ENCODE measurements at regions not wholly inside any gene's neighbourhood (a gene's known extent, or its start where the extent isn't known, plus 50 kb on each side); places are given as distances from the start of the nearest gene placed in this dataset.
"Not testable (repeated sequence)": the region's sequence is repeated elsewhere in the genome, so short reads cannot be mapped to it uniquely, and the experiment has no call there.

DNA sequence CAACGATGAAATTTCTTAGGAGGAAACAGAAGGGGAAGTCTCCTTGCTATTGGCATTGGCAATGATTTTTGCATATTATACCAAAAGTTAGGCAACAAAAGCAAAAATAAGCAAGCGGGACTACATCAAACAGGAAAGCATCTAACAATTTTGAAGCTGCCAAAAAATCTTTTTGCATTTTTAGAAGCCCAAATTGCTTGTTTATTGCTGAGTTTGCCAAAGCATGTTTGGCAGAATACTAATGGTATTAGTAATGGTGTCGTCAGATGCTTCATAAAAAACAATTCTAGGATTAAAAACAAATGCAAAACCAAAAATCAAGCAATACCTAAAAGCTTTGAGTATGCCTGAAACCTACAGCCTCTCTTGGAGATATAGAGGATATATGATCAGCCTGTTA is 80.0 kb downstream of the GALR1 start:
- Mint-ChIP-seq H3K36me3 (ENCODE audit: low read depth) (no peaks in the 10 kb centered on the region), H3K4me3 (no peak overlapping the region), H3K4me1 (ENCODE audit: low read depth) (no peaks in the 10 kb centered on the region), H3K27ac (no peak overlapping the region), H3K9me3 (ENCODE audit: insufficient read depth) (no peaks in the 10 kb centered on the region), H3K27me3 (ENCODE audit: low read depth) (peaks cover 10% of the 10 kb centered on the region)
- ChIA-PET POLR2A (no interaction called here), CTCF (no interaction called here)
- ATAC-seq, result no peak
- no peak for DNase-seq

DNA sequence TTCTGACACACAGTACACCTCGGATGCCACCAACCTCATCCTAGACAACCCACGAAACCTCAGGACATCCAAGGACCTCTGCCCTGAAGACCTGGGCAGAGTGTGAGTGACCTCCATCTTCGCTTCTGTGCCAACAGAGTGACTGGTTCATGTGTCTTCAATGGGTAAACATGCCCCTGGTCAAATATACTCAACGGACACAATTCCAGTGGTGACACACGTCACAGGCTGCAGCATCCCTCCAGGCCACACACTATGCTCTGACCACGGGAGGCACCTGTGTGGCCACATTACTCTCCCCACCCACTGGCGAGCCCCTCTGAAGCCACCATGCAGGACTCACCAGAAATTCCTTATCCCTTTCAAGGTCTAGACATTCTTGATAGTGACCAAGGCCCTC is 85.2 kb downstream of the GALR1 start:
- Mint-ChIP-seq H3K4me1 (ENCODE audit: low read depth) (no peaks in the 10 kb centered on the region), H3K4me3 (no peak overlapping the region), H3K36me3 (ENCODE audit: low read depth) (no peaks in the 10 kb centered on the region), H3K27me3 (ENCODE audit: low read depth) (peaks cover 14% of the 10 kb centered on the region), H3K27ac (no peak overlapping the region), H3K9me3 (ENCODE audit: insufficient read depth) (no peaks in the 10 kb centered on the region)
- ATAC-seq (no peak), DNase-seq (no peak)
- ChIA-PET POLR2A (no interaction called here), CTCF (no interaction called here)

DNA sequence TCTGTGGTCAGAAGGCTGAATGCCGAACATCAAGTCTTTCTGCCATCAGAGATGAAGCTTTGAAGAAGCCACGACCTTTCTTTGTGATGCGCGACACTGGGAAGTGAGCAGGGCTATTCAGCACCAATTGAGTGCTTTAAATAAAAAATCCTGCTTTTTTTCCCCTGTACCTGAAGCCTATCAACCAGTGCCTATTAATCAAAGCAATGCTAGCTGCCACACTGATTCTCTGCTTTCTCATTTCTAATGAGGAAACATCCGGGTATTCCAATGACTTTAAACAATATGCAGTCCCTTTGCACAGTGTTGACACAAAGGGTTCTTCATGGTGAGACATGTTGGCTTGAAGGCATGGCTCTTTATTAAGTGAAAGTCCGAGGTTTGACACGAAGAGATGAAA is 88.0 kb downstream of the GALR1 start:
- ChIA-PET POLR2A (no interaction called here), CTCF (no interaction called here)
- DNase-seq (no peak), ATAC-seq (no peak)
- H3K4me1 Mint-ChIP-seq (ENCODE audit: low read depth), result no peaks in the 10 kb centered on the region
- no peak overlapping the region for H3K4me3 Mint-ChIP-seq
- H3K9me3 Mint-ChIP-seq (ENCODE audit: insufficient read depth), result no peaks in the 10 kb centered on the region
- no peak overlapping the region for H3K27ac Mint-ChIP-seq
- H3K36me3 Mint-ChIP-seq (ENCODE audit: low read depth), result no peaks in the 10 kb centered on the region
- H3K27me3 Mint-ChIP-seq (ENCODE audit: low read depth), result peaks cover 6% of the 10 kb centered on the region

DNA sequence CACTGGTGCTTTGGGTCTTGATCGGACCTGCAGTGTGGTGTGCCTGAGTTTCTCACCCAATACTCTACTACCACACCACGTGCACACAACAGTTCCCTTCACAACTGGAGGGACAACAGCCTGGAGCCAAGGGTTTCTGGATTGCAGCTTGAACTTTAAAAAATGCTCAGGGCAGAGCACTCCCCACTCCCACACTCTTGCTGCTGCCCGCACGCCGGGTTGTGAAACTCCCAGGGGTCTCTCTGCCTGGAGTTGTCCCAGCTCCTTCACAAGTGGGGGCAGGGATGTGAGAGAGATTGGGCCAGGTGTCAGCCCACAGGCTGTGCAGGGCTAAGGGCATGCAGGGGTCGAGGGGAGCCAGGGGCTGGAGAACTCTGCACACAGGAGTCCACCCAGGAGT is 89.4 kb downstream of the GALR1 start:
- peaks cover 6% of the 10 kb centered on the region for H3K27me3 Mint-ChIP-seq (ENCODE audit: low read depth)
- ATAC-seq (no peak), DNase-seq (no peak)
- ChIA-PET POLR2A (no interaction called here), CTCF (no interaction called here)
- H3K36me3 Mint-ChIP-seq (ENCODE audit: low read depth), result no peaks in the 10 kb centered on the region
- no peaks in the 10 kb centered on the region for H3K9me3 Mint-ChIP-seq (ENCODE audit: insufficient read depth)
- H3K27ac Mint-ChIP-seq, result no peak overlapping the region
- no peak overlapping the region for H3K4me3 Mint-ChIP-seq
- H3K4me1 Mint-ChIP-seq (ENCODE audit: low read depth), result no peaks in the 10 kb centered on the region

DNA sequence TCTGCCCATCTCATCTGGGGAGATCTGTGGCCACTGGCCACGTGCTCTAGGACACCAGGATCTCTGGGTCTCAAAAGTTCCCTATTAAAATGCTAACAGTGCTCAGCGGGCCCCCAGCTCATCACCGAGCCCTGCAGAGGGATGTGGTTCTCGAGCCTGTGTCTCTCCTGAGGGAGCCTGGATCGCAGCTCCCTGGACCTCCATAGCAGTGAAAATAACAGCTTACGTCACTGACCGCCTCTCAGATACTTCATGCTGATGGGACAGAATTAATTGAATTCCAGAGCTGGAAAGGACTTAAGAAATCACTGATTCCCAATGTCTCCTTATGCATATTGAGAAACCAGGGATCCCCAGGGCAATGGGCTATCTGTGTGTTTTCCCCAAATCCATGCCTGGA is 90.0 kb downstream of the GALR1 start:
- no peak overlapping the region for H3K4me3 Mint-ChIP-seq
- no peaks in the 10 kb centered on the region for H3K4me1 Mint-ChIP-seq (ENCODE audit: low read depth)
- H3K9me3 Mint-ChIP-seq (ENCODE audit: insufficient read depth), result no peaks in the 10 kb centered on the region
- ChIA-PET CTCF (no interaction called here), POLR2A (no interaction called here)
- H3K27ac Mint-ChIP-seq, result no peak overlapping the region
- ATAC-seq (no peak), DNase-seq (no peak)
- H3K36me3 Mint-ChIP-seq (ENCODE audit: low read depth), result no peaks in the 10 kb centered on the region
- peaks cover 6% of the 10 kb centered on the region for H3K27me3 Mint-ChIP-seq (ENCODE audit: low read depth)

DNA sequence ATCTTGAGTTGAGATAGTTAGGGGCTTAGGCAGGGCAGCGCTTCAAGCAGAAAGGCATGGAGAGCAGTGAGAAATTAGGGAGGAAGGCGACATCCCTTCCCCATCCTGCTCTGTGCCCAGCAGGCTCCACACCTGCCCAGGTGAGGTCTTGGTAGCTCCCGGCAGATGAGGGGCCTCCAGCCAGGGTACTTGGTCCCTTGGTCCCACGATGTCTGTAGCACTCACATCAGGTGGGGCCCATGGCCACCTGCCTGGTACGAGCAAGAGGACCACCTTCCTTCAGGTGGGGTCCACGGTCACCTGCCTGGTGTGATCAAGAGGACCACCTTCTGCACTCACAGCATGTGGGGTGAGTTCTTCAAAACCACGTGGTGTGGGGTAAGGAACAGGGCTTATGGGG is 91.2 kb downstream of the GALR1 start:
- Mint-ChIP-seq H3K36me3 (ENCODE audit: low read depth) (no peaks in the 10 kb centered on the region), H3K4me1 (ENCODE audit: low read depth) (no peaks in the 10 kb centered on the region), H3K9me3 (ENCODE audit: insufficient read depth) (no peaks in the 10 kb centered on the region), H3K4me3 (no peak overlapping the region), H3K27ac (no peak overlapping the region), H3K27me3 (ENCODE audit: low read depth) (peaks cover 6% of the 10 kb centered on the region)
- ChIA-PET CTCF (no interaction called here), POLR2A (no interaction called here)
- ATAC-seq (no peak), DNase-seq (no peak)

DNA sequence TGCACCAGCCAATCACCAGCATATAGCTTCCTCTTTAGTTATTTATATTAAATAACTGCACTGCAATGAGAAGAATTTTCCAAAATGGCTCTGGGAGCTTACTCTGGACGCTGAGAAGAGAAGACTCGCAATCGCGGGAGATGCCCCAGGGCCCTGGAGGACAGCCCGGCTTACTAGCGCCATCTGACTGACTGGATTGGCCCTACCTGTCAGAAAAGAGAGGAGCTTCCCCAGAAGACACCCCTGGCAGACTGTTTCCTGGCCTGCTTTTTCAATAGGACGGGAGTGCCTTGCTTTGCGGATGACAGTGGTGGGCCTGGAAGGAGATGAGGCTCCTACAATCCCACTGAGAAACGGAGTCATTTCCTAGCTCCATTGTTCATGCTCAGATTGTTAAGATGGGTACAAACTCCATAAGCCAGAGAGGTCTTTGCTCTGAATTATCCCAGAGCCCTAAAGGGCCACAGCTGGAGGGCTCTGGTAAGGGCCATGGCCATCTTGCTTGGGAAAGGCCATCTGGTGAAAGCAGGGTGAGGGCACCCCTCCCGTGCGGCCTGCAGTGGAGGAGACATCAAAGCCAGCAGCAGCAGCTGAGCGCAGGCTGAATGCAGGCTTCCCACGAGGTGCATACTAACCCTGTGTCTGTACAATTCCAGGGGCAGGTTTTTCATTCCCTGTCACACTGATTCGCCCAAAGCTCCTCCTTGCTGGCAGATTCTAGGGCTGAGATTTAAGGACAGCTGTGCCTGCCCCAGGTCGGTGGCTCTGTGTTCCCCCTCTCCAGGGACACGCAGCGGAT is 92.1 kb downstream of the GALR1 start:
- ChIA-PET POLR2A (no interaction called here), CTCF (no interaction called here)
- DNase-seq (no peak), ATAC-seq (no peak)
- Mint-ChIP-seq H3K4me1 (ENCODE audit: low read depth) (no peaks in the 10 kb centered on the region), H3K4me3 (no peak overlapping the region), H3K9me3 (ENCODE audit: insufficient read depth) (no peaks in the 10 kb centered on the region), H3K27me3 (ENCODE audit: low read depth) (peaks cover 4% of the 10 kb centered on the region), H3K27ac (no peak overlapping the region), H3K36me3 (ENCODE audit: low read depth) (no peaks in the 10 kb centered on the region)

DNA sequence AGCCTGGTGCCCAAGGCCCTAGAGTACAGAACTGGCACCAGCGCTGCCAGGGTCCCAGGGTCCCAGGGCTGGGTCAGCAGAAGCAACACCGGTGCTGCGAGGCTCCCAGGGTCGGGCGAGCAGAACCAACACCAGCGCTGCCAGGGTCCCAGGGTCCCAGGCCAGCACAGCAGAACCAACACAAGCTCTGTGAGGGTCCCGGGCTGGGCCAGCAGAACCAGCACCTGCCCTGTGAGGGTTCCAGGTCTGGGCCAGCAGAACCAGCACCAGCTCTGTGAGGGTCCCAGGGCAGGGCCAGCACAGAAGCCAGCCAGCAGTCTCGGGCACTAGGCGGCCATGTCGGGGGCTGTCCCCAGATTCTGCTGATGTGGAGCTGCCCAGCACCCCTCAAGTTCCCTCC is 93.1 kb downstream of the GALR1 start:
- ATAC-seq (no peak), DNase-seq (no peak)
- no peaks in the 10 kb centered on the region for H3K4me1 Mint-ChIP-seq (ENCODE audit: low read depth)
- ChIA-PET POLR2A (no interaction called here), CTCF (no interaction called here)
- no peak overlapping the region for H3K27ac Mint-ChIP-seq
- no peaks in the 10 kb centered on the region for H3K36me3 Mint-ChIP-seq (ENCODE audit: low read depth)
- no peak overlapping the region for H3K4me3 Mint-ChIP-seq
- H3K9me3 Mint-ChIP-seq (ENCODE audit: insufficient read depth), result no peaks in the 10 kb centered on the region
- H3K27me3 Mint-ChIP-seq (ENCODE audit: low read depth), result peaks cover 6% of the 10 kb centered on the region

DNA sequence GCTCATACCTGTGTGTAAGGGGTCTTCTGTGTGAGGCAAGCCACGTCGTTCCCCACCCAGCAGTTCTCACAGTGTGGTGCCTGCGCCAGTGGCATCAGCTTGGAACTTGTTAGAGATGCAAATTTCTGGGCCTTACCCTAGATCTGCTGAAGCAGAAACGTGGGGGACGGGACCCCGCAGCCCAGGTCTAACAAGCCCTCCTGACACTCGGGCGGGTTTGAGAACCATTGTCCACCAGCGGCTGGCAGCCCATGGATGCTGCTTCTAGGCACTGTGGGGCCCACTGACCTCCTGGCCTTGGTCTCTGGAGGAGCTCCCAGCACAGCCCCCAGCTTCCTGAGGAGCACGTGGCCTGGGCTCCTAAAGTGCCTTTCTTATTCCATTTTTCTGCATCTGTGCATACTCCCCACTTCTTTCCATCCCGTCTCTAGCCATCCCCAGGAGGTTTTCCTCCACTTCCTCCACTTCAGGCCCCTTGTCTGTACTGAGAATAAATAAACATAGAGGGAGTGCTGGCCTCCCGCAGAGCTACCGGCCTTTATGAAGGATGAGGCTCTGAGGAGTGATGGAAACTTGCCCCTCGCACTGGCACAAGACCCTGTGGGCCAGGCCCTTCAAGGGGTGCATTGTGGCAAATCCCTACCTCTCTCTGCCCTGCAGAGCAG is 94.3 kb downstream of the GALR1 start:
- DNase-seq (no peak), ATAC-seq (no peak)
- H3K4me3 Mint-ChIP-seq, result no peak overlapping the region
- H3K27ac Mint-ChIP-seq, result no peak overlapping the region
- CTCF ChIA-PET, result no interaction called here
- no peaks in the 10 kb centered on the region for H3K9me3 Mint-ChIP-seq (ENCODE audit: insufficient read depth)
- peaks cover 8% of the 10 kb centered on the region for H3K27me3 Mint-ChIP-seq (ENCODE audit: low read depth)
- H3K4me1 Mint-ChIP-seq (ENCODE audit: low read depth), result no peaks in the 10 kb centered on the region
- POLR2A ChIA-PET, result no interaction called here
- H3K36me3 Mint-ChIP-seq (ENCODE audit: low read depth), result no peaks in the 10 kb centered on the region

DNA sequence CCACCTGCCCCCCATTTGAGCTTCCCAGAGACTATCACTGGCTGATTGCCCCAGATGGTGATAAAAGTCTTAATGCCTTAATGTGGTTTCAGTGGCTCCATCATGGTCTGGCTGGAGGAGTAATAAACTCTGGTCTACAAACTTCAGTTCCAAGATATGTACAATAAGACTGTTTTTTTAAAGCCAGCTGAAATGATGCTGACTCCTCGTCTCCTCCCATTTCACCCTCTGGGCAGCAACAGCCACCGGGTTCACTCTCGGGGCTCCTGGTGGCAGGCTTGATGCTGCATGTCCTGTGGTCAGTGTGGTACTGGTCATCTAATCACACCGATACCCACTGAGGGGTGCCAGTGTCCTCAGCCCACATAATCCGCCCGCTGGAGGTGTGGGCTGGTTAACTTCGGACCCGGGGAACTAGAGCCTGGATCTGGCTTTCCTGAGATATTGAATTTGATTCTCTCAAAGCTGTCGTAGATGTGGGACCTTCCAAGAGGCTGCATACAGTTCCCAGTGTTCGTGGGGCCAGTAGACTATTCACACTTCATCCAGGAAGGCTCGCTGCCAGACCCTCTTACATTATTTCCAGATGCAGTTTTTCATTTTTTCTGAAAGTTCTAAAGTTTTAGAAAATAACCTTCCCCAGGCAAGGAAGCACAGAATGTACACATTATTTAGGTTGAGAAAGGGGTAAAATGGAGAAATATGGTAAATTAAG is 95.3 kb downstream of the GALR1 start:
- Mint-ChIP-seq H3K27ac (no peak overlapping the region), H3K4me3 (no peak overlapping the region), H3K27me3 (ENCODE audit: low read depth) (peaks cover 12% of the 10 kb centered on the region), H3K9me3 (ENCODE audit: insufficient read depth) (no peaks in the 10 kb centered on the region), H3K4me1 (ENCODE audit: low read depth) (no peaks in the 10 kb centered on the region), H3K36me3 (ENCODE audit: low read depth) (no peaks in the 10 kb centered on the region)
- CTCF ChIA-PET, result no interaction called here
- DNase-seq, result no peak
- POLR2A ChIA-PET, result no interaction called here
- ATAC-seq, result no peak

DNA sequence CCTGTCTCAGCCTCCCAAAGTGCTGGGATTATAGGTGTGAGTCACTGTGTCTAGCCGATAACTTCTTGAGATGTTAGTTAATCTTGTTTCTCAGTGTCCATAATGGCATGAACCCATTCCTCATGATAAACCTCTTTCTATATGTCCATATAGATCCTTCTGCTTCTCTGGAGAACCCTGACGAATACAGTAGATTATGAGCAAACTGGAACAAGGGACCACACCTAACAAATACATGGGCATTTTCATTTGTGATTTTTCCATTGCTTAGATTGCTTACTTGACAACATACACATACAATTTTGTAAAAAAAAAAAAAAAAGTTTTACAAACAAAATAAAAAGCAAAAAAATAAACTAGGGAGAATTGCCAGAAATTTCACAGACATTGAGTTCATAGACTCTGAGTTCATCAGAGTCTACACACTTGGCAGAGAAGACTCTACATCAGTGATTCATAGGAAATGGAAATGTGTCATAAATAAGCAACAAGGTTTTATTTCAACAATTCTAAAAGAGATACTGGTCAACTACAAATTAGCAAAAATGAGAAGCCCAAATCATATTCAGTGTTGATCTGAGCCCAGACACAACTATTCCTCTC is 96.7 kb downstream of the GALR1 start:
- H3K4me3 Mint-ChIP-seq, result no peak overlapping the region
- H3K4me1 Mint-ChIP-seq (ENCODE audit: low read depth), result peaks cover 2% of the 10 kb centered on the region
- DNase-seq (no peak), ATAC-seq (no peak)
- peaks cover 14% of the 10 kb centered on the region for H3K27me3 Mint-ChIP-seq (ENCODE audit: low read depth)
- POLR2A ChIA-PET, result no interaction called here
- H3K27ac Mint-ChIP-seq, result no peak overlapping the region
- H3K9me3 Mint-ChIP-seq (ENCODE audit: insufficient read depth), result no peaks in the 10 kb centered on the region
- H3K36me3 Mint-ChIP-seq (ENCODE audit: low read depth), result no peaks in the 10 kb centered on the region
- CTCF ChIA-PET, result no interaction called here

DNA sequence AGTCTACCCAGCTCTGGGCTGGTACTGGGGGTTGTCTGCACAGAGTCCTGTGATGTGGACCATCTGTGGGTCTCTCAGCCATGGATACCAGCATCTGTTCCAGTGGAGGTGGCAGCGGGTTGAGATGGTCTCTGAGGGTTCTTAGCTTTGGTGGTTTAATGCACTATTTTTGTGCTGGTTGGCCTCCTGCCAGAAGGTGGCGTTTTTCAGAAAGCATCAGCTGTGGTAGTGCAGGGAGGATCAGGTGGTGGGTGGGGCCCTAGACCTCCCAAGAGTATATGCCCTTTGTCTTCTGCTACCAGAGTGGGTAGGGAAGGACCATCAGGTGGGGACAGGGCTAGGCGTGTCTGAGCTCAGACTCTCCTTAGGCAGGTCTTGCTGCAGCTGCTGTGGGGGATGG is 103.7 kb downstream of the GALR1 start:
- H3K27ac Mint-ChIP-seq, POLR2A ChIA-PET, ATAC-seq: not testable (repeated sequence)

More for the DNA sequence above, 103.7 kb downstream of the GALR1 start:
- DNase-seq; CTCF ChIA-PET; H3K36me3 Mint-ChIP-seq (ENCODE audit: low read depth); H3K4me3 Mint-ChIP-seq; H3K4me1 Mint-ChIP-seq (ENCODE audit: low read depth); H3K9me3 Mint-ChIP-seq (ENCODE audit: insufficient read depth): not testable (repeated sequence)
- peaks cover 11% of the 10 kb centered on the region for H3K27me3 Mint-ChIP-seq (ENCODE audit: low read depth)

Measured in activated CD8-positive, alpha-beta T cell treated with anti-CD3 and anti-CD28 coated beads, Interleukin-2, amount 10 ng/mL, durations not matched to agents 7 days and 5 days (primary cell).